GM18909 (cell line): ENCODE measurements at regions not wholly inside any gene's neighbourhood (a gene's known extent, or its start where the extent isn't known, plus 50 kb on each side); places are given as distances from the start of the nearest gene placed in this dataset.

Experiments
- ATAC-seq: cut with Tn5 transposase; IDR thresholded peaks from one replicate; pipeline ENCODE4 v1.9.1; 2021; ENCODE audit warnings: mild to moderate bottlenecking; ENCODE audit not compliant: unreplicated experiment, poor library complexity

DNA sequence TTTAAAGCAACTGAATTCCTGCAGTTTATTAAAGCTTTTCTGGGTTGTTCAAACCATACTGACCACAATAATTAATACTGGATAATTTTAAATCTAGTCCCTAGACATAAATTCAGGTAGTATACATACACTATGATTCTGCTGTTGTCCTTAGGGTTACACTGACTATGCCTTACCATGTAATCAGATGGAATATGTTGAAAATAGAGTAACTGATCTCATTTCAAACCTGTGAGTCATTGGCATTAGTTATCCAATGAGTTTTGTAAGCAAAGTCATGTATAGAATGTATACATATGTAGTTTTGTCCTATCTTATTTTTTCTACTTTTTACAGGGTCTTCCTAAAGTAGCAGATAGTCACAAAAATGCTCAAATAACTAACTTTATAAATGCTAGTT lies 517.1 kb upstream of the CCDC54 start:
- ATAC-seq, result no peak

DNA sequence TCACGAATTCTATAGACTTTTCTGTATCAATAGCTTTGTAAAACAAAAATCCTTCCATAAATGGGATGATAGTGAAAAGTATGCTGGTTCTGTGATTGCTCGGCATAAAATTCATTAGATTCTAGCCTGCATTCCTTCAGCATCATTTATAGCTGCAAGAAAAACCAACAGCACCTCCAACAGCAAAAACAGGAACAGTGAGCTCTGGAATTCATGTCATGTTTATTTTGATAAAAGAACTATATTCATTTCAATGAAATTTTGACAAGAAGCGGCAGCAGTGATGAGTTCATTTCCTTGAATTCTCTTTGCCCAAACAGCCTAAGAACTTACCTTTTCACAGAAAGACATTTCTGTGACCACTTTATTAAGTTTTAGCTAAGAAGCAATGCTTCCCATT lies 515.2 kb upstream of the CCDC54 start:
- no peak for ATAC-seq

DNA sequence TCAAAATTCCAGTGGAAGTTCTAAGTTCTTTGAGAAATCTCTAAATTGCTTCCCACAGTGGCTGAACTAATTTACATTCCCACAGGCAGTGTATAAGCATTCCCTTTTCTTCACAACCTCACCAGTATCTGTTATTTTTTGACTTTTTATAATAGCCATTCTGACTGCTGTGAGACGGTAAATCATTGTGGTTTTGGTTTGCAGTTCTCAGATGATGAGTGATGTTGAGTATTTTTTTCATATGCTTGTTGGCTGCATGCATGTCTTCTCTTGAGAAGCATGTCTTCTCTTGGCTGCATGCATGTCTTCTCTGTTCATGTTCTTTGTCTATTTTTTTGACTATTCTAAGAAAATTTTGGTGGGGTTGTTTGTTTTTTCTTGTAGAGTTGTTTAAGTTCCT lies 499.6 kb upstream of the CCDC54 start:
- ATAC-seq, result no peak

DNA sequence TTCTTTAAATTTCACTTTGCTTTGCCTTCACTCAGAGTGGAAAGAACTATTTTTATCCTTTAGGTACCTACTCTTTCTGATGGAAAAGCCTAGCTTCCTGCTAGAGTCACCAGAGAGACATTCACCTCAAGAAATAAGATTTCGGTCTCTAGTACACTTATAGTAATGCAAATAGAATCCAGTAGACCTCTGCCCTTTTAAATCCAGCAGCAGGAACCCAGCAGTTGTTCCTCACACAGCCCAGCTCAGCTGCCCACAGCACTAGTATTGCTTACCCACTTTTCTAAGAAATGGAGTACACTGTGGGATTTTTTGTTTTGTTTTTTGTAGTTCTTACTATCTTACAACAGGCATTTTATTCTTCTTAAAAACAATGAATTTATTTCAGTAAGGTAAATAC lies 497.0 kb upstream of the CCDC54 start:
- ATAC-seq, result no peak

DNA sequence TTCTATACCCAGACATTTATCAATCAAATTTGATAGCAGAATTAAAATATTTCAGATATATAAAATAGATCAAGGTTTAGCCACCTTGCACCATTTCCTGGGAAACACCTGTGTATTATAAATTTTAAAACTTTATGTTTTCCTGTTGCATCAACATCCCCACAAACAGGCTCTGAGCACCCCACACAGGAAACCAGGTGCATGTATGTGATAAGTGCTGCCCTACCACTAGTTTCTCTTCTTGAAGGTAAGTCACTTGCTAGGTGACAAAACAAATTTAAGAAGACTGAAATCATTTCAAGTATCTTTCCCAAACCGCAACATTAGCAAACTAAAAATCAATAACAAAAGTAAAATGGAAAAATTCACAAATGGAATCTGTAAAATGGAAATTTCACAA lies 496.1 kb upstream of the CCDC54 start:
- no peak for ATAC-seq

DNA sequence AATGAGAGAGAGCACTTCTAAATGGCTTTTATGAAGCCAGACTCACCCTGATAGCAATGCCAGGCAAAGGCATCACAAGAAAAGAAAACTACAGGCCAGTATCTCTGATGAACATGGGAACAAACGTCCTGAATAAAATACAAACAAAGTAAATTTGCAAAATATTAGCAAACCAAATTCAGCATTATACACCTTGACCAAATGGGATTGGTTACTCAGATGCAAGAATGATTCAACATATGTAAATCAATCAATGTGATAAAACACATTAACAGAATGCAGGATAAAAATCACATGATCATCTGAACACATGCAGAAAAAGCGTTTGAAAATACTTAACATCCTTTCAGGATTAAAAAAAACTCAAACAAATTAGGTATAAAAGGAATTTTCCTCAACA lies 494.9 kb upstream of the CCDC54 start:
- ATAC-seq, result no peak

DNA sequence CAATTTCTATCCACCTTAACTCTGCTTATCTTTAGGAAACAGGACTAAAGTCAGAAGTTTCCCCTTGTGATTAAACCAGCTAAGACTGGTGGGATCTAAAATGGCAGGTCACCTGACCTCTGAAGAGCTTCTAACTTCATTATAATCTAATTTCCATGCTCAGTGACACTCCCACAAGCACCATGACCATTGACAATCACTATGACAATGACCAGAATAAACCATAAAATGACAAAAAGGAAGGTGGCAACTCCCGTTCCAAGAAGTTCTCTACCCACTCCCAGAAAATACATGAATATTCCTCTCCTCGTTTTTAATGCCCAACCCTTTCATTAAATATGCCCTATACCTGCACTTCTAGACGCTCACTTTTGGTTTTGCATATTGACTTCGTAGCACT lies 471.2 kb upstream of the CCDC54 start:
- ATAC-seq, result no peak

DNA sequence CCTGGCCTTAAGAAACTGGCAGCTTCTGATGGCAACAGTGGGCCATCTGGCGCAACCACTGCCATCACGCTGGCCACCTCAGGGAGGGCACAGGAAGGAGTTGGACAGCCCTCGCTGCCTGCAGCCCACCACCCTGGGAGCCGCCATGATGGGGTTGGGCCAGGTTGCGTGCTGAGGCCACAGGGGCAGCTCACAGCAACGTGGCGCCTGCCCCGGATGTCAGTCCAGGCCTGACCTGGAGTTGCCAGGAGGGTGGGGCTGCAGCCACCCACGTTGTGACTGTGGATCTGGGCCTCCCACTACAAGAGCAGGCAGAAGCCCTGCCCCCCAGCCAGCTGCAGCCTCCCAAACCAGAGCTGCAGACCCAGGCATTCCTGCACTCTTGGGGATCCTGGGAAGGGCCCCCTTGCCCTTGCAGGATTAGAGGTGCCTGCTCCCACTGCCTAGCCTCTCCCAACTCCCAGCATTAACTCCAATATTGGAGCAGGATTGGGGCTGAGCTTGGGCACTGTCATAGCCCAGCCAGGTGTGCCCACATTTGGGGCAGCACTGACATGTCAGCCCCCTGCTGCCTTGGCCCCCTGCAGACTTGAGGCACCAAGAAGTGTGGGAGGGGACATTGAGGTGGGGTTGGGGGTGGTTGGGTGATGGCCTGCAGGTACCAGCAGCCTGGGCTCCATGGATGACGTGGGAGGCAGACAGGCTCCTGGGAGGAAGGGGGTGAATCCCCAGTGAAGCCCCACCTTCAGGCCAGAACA lies 468.9 kb upstream of the CCDC54 start:
- no peak for ATAC-seq

DNA sequence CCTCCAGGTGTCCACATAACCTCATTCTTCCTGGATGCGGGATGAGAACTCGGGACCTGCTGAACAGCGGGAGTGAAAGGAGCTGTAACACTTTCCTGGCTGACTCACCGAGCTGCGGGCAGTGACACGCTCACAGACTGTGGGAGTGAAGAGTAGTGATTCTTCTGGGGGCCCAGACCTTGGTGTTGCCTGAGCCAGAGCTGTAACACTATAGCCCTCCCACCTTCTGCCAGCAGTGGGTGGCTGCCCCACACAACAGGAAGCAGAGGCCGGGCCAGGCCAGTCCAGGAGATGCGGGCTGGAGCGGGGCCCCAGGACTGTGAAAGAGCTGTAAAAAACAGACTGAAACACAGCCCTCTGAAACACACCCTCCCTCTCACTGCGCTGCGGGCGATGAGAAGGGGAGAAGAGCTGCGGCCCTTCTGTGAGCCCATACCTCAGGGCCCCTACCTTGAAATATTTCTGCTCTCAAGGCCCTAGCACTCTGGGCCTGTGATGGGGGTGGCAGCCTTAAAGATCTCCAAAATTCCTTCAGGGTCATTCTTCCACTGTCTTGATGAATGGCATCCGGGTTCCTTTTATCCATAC lies 464.0 kb upstream of the CCDC54 start:
- ATAC-seq, result no peak

DNA sequence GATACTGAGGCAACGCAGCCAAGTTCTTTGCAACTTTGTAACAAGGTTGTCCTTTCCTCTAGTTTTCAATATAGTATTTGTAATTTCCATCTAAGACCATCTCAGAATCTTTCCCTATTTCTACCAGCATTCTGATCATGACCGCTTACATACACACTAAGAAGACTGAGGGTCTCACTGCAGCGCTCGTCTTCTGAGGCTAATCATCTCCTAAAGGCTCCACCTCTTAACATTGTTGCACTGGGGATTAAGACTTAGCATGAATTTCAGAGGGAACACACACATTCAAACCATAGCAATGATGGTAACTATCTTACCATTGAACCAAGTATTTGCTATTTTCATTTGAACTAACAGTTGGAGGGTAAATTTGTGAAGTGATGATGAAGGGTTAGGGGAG lies 463.3 kb upstream of the CCDC54 start:
- no peak for ATAC-seq

DNA sequence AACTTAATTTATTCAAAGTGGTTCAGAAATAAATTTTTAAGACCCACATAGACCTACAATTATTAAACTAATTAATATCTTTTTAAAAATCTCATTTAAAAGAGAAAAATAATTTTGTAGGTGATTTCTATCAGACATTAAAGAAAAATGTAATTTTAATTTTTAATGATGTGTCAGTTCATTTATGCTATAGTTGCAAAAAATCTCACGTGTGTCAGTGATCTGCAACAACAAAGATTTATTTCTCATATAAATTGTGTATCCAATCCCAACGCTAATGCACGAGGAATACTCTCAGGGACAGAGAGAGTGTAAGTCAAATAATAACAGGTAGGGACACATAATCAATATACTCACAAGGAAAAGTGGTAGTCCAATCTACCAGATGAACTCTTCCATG lies 456.6 kb upstream of the CCDC54 start:
- ATAC-seq, result no peak

DNA sequence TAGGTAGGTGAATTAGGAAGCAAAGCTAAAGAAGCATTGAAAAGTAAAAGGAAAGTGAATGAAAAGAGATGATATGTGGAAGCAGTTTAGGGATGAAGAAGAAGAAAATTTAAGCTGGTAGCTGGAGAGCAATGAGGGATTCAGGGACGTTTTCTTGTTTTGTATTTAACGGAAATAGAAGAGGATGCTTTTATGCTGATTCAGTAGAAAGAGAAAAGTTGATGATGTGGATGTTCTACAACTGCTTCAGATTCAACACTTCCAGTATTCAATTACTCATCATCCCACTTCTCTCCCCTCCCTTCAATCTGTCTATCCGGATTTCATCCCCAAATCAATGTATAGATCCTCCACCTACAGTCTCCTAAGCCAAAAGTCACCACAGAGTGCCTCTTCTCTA lies 448.2 kb upstream of the CCDC54 start:
- ATAC-seq, result no peak

DNA sequence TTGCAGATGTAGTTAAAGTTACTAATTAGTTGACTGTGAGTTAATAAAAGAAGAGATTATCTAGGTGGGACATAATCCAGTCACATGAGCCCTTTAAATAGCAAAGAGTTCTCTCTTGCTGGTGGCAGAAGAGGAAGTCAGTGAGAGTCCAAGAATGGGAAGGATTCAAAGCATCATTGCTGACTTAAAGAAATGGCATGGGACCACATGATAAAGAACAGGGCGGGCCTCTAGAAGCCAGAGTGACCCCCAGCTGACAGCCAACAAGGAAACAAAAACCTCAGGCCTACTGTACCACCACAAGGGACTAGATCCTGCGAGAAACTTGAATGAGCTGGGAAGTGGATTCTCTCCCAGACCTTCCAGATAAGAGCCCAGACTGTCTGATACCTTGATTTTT lies 447.2 kb upstream of the CCDC54 start:
- no peak for ATAC-seq

DNA sequence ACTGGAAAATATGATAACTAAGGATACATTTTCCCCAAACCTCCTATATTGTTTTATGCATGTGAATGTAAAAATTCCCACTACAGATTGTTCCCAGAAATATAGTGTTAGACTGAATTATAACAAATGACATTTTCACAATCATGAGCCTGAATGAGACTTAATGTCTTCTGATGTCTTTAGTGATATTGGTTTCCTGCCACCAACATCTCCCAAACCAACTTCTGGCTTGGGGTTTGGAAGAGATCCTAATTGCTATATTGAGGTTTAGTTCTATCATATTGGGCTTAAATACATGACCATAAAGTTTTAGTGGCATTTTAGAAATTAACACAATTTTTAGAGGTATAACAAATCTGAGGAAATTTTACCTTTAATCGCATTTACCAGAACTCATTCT lies 445.3 kb upstream of the CCDC54 start:
- no peak for ATAC-seq

DNA sequence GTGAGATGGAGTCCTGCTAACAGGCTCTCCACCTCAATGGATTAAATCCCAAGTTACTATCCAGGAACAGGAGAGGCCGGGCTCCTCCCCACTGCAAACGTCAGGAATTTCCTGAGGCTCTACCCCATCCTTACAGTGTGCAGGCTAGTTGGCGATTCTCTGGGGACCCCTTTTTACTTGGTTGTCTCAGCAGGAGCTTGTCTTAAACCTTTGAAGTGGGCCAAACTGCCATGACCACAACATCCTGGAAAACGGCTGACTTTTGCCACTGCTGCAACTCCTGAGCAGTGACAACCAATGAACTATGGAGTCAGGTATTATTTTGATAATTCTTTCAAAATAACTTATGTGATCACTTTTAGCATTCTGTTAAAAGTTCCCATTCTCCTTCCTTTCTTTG lies 440.9 kb upstream of the CCDC54 start:
- no peak for ATAC-seq

DNA sequence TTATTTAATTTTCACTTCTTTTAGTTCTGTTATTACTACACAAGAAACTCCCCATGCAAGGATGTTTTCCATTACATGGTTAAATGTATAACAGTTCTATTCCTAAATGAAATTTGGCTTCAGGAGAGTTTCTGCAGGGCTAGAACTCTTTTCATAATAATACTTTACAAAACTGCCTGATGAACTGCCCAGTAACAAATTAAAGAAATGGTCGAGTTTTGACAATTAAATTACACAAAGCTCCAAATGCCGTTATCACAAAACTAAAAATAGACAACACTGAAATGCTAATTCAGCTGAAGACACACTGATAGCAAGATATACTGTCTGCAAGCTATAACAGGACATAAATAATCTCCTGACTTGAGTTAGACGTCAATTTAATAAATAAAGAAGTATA lies 435.2 kb upstream of the CCDC54 start:
- ATAC-seq, result no peak

DNA sequence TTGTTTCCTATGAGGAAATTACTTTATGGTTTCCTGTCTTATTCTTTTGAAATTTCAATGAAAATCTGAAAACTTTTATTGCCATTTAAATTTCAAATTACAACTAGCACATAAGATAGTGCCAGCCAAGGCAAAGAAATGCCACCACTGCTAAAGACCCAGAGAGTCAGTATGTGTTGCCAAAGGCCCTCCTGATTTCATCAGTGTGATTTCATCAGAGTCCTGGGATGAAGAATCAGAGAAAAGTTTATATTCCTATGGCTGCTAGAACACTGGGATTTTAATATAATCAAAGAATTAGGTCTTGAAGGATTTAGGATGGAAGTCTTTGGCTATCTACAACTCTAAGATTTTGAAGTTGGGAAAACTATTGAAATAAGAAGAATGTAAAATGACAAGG lies 434.2 kb upstream of the CCDC54 start:
- ATAC-seq, result no peak

DNA sequence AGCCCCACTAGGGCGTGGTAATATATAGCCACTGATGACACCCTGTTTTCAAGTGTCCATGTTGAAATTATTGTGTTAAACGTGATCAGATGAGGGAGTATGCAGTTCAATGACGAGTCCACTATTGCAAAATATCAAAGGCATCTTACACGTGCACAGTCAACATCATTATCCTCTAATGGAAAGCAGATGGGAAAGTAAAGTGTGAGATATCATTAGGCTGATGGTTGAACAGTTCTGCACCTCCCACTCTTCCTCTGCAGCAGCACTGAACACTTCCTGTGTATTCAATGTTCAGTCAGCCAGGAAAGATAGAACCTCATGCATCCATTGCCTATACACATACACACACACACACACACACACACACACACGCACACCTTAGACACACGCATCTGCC lies 431.8 kb upstream of the CCDC54 start:
- ATAC-seq, result no peak

DNA sequence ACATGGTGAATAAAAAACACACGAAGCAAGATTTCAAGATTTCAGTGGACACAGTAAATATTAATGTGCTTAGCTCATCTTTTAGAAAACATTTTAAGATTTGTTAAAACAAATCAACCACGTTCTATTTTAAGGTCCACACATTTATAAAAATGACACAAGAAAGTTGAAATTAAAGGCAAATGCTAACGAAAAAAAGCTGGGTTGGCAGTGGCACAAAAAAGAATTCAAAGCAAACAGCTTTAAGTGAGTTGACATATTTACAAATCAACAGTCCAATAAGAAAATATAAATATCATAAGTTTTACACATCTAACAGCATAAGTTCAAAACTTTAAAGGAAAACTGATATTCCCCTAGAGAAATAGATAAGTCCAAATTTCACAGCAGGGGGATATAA lies 430.4 kb upstream of the CCDC54 start:
- no peak for ATAC-seq

DNA sequence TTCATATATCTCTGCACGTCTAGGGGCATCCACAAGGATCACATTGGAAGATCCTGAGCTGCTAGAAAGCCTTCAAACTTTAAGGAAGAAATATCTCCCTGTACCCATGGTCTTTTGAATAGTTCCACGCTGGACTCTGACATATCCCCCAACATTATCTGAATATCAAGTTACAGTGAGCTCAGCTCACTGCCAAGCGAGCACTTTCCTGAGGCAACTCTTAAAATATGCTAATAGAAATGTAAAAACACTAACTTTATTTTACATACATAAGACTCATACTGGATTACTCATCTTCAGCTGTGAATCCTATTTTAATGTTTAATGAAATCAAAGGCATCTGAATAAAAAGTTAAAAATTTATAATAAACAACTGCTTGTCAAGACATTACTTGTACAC lies 420.2 kb upstream of the CCDC54 start:
- ATAC-seq, result no peak

DNA sequence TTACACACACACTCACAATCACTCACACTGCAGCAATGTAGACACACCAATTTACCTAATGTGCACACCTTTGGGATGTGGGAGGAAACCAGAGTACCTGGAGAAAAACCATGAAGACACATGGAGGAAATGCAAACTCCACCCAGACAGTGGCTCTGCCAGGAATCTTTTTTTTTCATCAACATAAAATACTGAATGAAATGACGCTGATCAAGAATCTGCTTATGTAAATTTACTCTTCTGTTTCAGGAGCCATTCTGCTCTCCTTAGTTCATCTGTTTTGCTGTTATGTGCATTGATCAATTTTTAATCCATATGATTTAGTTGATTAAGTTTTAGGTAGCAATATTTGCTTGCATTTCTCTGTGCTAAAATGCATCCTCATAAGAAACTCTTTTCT lies 414.2 kb upstream of the CCDC54 start:
- no peak for ATAC-seq

DNA sequence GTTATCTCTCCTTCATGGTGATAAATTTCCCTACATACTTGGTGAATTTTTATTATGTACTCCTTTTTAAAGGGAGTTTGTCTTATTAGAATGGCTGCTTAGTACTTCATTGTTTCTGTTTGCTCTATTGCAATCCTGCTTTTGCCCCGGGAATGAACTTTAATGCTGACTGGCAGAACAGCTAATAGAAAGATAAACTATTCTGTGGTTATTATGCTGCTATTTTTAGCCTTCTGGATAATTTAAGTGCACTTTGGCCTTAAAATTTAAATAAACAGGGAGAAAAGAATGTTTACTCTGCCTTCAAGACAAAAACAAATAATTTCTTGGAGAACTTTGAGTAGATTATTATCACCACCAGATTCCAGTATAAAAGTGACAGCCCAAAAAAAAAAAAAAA lies 413.8 kb upstream of the CCDC54 start:
- no peak for ATAC-seq
